HEK293 (cell line): ENCODE measurements at regions not wholly inside any gene's neighbourhood (a gene's known extent, or its start where the extent isn't known, plus 50 kb on each side); places are given as distances from the start of the nearest gene placed in this dataset.
"Not testable (repeated sequence)": the region's sequence is repeated elsewhere in the genome, so short reads cannot be mapped to it uniquely, and the experiment has no call there.

Experiments used
- CTCF ChIA-PET: fragments of 350-600 bp; formaldehyde crosslinking; extraction: SDS; loops from one replicate; lab custom pipeline; 2021; ENCODE audit warnings: antibody characterized with exemption; lab: Yijun Ruan, JAX
- POLR2A ChIA-PET: fragments of 300-600 bp; formaldehyde crosslinking; extraction: SDS; loops from one replicate; lab custom pipeline; 2020; ENCODE audit warnings: antibody characterized with exemption, inconsistent platforms; lab: Yijun Ruan, JAX
- H3K27ac ChIP-seq: fragments of 200-500 bp; sonication (Bioruptor generic); 2 replicates; pipeline ENCODE4 v1.5.1; 2014; ENCODE audit warnings: low read depth, low read length, control low read depth, inconsistent platforms; ENCODE audit errors: extremely low read depth
- H3K36me3 ChIP-seq, 2 experiments: fragments of 200-500 bp in 1 of 2; sonication (Bioruptor generic) in 1 of 2; 1 replicate in 1 of 2; 2 replicates in 1 of 2; pipeline ENCODE4 v1.5.1; 2014 to 2017; ENCODE audit warnings: inconsistent platforms in 2 of 2, low read length in 2 of 2; ENCODE audit not compliant: control insufficient read depth in 2 of 2, insufficient read depth in 1 of 2
- H3K4me1 ChIP-seq: fragments of 200-500 bp; sonication (Bioruptor generic); 2 replicates; pipeline ENCODE4 v1.5.1; 2014; ENCODE audit warnings: mild to moderate bottlenecking, low read length, inconsistent platforms; ENCODE audit not compliant: control insufficient read depth, insufficient read depth
- H3K4me3 ChIP-seq: 2 replicates; pipeline ENCODE4 v1.5.1; 2011; ENCODE audit warnings: low read depth, mild to moderate bottlenecking, control low read depth, low read length, moderate library complexity
- H3K9me3 ChIP-seq: fragments of 200-500 bp; sonication (Bioruptor generic); 2 replicates; pipeline ENCODE4 v1.5.1; 2014; ENCODE audit warnings: low read depth, low read length, inconsistent platforms; ENCODE audit not compliant: control insufficient read depth, insufficient read depth
- BCL11A ChIP-seq: fragments of 450-650 bp; formaldehyde crosslinking; IDR thresholded peaks from 2 replicates; pipeline ENCODE4 v1.5.1; 2016; ENCODE audit warnings: low read depth, missing biosample characterization, missing genetic modification characterization
- GLI4 ChIP-seq: fragments of 450-650 bp; formaldehyde crosslinking; IDR thresholded peaks from 2 replicates; pipeline ENCODE4 v1.5.1; 2016; ENCODE audit warnings: missing biosample characterization, missing genetic modification characterization
- IKZF3 ChIP-seq: fragments of 450-650 bp; IDR thresholded peaks from 2 replicates; pipeline ENCODE4 v1.5.0; 2018; ENCODE audit warnings: missing biosample characterization, mild to moderate bottlenecking, missing genetic modification characterization, moderate library complexity
- KLF10 ChIP-seq: fragments of 450-650 bp; IDR thresholded peaks from 2 replicates; pipeline ENCODE4 v1.5.1; 2018; ENCODE audit warnings: missing biosample characterization, mild to moderate bottlenecking, missing genetic modification characterization
- KLF16 ChIP-seq: fragments of 450-650 bp; formaldehyde crosslinking; IDR thresholded peaks from 2 replicates; pipeline ENCODE4 v1.5.1; 2017; ENCODE audit warnings: missing biosample characterization, missing genetic modification characterization
- OSR2 ChIP-seq: fragments of 450-650 bp; formaldehyde crosslinking; IDR thresholded peaks from 2 replicates; pipeline ENCODE4 v1.5.1; 2016; ENCODE audit warnings: missing biosample characterization, missing genetic modification characterization
- RBAK ChIP-seq: fragments of 450-650 bp; formaldehyde crosslinking; IDR thresholded peaks from 2 replicates; pipeline ENCODE4 v1.5.1; 2016; ENCODE audit warnings: missing biosample characterization, missing genetic modification characterization
- ZFP3 ChIP-seq: fragments of 450-650 bp; formaldehyde crosslinking; IDR thresholded peaks from 2 replicates; pipeline ENCODE4 v1.5.1; 2016; ENCODE audit warnings: low read depth, missing biosample characterization, missing genetic modification characterization
- ZNF140 ChIP-seq: fragments of 450-650 bp; formaldehyde crosslinking; IDR thresholded peaks from 2 replicates; pipeline ENCODE4 v1.5.1; 2016; ENCODE audit warnings: missing biosample characterization, missing genetic modification characterization
- ZNF184 ChIP-seq: fragments of 450-650 bp; IDR thresholded peaks from 2 replicates; pipeline ENCODE4 v1.5.1; 2018; ENCODE audit warnings: missing biosample characterization, mild to moderate bottlenecking, missing genetic modification characterization
- ZNF202 ChIP-seq: fragments of 450-650 bp; formaldehyde crosslinking; IDR thresholded peaks from 2 replicates; pipeline ENCODE4 v1.5.1; 2016; ENCODE audit warnings: missing biosample characterization, missing genetic modification characterization, borderline replicate concordance
- ZNF221 ChIP-seq: fragments of 450-650 bp; formaldehyde crosslinking; IDR thresholded peaks from 2 replicates; pipeline ENCODE4 v1.5.1; 2017; ENCODE audit warnings: missing biosample characterization, missing genetic modification characterization, borderline replicate concordance
- ZNF292 ChIP-seq: fragments of 450-650 bp; formaldehyde crosslinking; IDR thresholded peaks from 2 replicates; pipeline ENCODE4 v1.5.1; 2016; ENCODE audit warnings: low read depth, missing biosample characterization, missing genetic modification characterization, borderline replicate concordance
- ZNF335 ChIP-seq: fragments of 450-650 bp; formaldehyde crosslinking; conservative IDR thresholded peaks from 2 replicates; pipeline ENCODE4 v1.5.1; 2016; ENCODE audit warnings: missing biosample characterization, missing genetic modification characterization
- ZNF423 ChIP-seq: fragments of 450-650 bp; formaldehyde crosslinking; IDR thresholded peaks from 2 replicates; pipeline ENCODE4 v1.5.1; 2016; ENCODE audit warnings: missing biosample characterization, missing genetic modification characterization
- ZNF426 ChIP-seq: fragments of 450-650 bp; formaldehyde crosslinking; IDR thresholded peaks from 2 replicates; pipeline ENCODE4 v1.5.1; 2017; ENCODE audit warnings: missing biosample characterization, missing genetic modification characterization, mild to moderate bottlenecking, inconsistent platforms, moderate library complexity
- ZNF433 ChIP-seq: fragments of 450-650 bp; formaldehyde crosslinking; IDR thresholded peaks from 2 replicates; pipeline ENCODE4 v1.5.1; 2016; ENCODE audit warnings: missing biosample characterization, missing genetic modification characterization, low read depth
- ZNF558 ChIP-seq: fragments of 450-650 bp; formaldehyde crosslinking; IDR thresholded peaks from 2 replicates; pipeline ENCODE4 v1.5.1; 2016; ENCODE audit warnings: missing biosample characterization, missing genetic modification characterization
- ZNF596 ChIP-seq: fragments of 450-650 bp; IDR thresholded peaks from 2 replicates; pipeline ENCODE4 v1.5.0; 2018; ENCODE audit warnings: missing biosample characterization, mild to moderate bottlenecking, missing genetic modification characterization, moderate library complexity
- ZNF610 ChIP-seq: fragments of 450-650 bp; formaldehyde crosslinking; IDR thresholded peaks from 2 replicates; pipeline ENCODE4 v1.5.1; 2016; ENCODE audit warnings: missing biosample characterization, missing genetic modification characterization, borderline replicate concordance
- ZNF670 ChIP-seq: fragments of 450-650 bp; formaldehyde crosslinking; IDR thresholded peaks from 2 replicates; pipeline ENCODE4 v1.5.1; 2016; ENCODE audit warnings: missing biosample characterization, missing genetic modification characterization, low read depth
- ZNF677 ChIP-seq: fragments of 450-650 bp; IDR thresholded peaks from 2 replicates; pipeline ENCODE4 v1.5.0; 2018; ENCODE audit warnings: missing biosample characterization, mild to moderate bottlenecking, missing genetic modification characterization, moderate library complexity
- ZNF707 ChIP-seq: fragments of 450-650 bp; formaldehyde crosslinking; IDR thresholded peaks from 2 replicates; pipeline ENCODE4 v1.5.1; 2016; ENCODE audit warnings: missing biosample characterization, missing genetic modification characterization
- ZNF791 ChIP-seq: fragments of 450-650 bp; formaldehyde crosslinking; IDR thresholded peaks from 2 replicates; pipeline ENCODE4 v1.5.1; 2016; ENCODE audit warnings: missing biosample characterization, missing genetic modification characterization
- ZSCAN30 ChIP-seq: fragments of 450-650 bp; IDR thresholded peaks from 2 replicates; pipeline ENCODE4 v1.5.1; 2018; ENCODE audit warnings: missing biosample characterization, mild to moderate bottlenecking, missing genetic modification characterization, moderate library complexity
- TF ChIP-seq, protein P1 (sequence below): fragments of 450-650 bp; formaldehyde crosslinking; IDR thresholded peaks from 2 replicates; pipeline ENCODE4 v1.5.1; 2016; ENCODE audit warnings: missing biosample characterization, missing genetic modification characterization
- TF ChIP-seq, protein P2 (sequence below): fragments of 450-650 bp; formaldehyde crosslinking; IDR thresholded peaks from 2 replicates; pipeline ENCODE4 v1.5.1; 2016; ENCODE audit warnings: missing biosample characterization, missing genetic modification characterization

DNA sequence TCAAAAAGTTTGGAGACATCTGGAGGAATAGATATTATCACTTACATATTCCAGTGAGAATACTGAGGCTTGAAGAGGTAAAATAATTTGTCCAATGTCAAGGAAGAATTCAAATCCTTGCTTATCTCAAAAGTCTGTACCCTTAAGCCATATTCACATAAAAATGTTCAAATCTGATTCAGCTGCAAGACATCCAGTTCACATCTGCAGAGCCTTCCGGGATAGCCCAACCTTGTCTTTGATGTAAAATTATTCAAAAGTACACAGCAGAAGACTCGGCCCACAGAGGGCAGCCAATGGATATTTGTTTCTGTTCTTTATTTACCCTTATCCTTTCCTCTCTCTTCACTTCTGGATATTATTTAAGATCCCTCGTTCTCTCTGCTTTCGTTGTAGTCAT lies 1183.8 kb upstream of the WWC1 start:
- no peak for TF ChIP-seq OSR2 (tag by site-specific recombination)
- no peak for TF ChIP-seq ZNF221 (tag by site-specific recombination)
- TF ChIP-seq BCL11A (tag by site-specific recombination) = no peak
- TF ChIP-seq ZNF433 (tag by site-specific recombination) = no peak
- no peak for TF ChIP-seq ZNF670 (tag by site-specific recombination)
- TF ChIP-seq ZNF426 (tag by site-specific recombination) = no peak
- TF ChIP-seq ZNF292 (tag by site-specific recombination) = no peak
- no peak for TF ChIP-seq IKZF3 (tag by site-specific recombination)
- TF ChIP-seq, protein P1, sequence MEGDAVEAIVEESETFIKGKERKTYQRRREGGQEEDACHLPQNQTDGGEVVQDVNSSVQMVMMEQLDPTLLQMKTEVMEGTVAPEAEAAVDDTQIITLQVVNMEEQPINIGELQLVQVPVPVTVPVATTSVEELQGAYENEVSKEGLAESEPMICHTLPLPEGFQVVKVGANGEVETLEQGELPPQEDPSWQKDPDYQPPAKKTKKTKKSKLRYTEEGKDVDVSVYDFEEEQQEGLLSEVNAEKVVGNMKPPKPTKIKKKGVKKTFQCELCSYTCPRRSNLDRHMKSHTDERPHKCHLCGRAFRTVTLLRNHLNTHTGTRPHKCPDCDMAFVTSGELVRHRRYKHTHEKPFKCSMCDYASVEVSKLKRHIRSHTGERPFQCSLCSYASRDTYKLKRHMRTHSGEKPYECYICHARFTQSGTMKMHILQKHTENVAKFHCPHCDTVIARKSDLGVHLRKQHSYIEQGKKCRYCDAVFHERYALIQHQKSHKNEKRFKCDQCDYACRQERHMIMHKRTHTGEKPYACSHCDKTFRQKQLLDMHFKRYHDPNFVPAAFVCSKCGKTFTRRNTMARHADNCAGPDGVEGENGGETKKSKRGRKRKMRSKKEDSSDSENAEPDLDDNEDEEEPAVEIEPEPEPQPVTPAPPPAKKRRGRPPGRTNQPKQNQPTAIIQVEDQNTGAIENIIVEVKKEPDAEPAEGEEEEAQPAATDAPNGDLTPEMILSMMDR (tag by site-specific recombination) = no peak
- TF ChIP-seq RBAK = no peak
- no peak for TF ChIP-seq ZSCAN30 (tag by site-specific recombination)
- no peak for TF ChIP-seq ZNF707 (tag by site-specific recombination)
- Histone ChIP-seq H3K27ac (no peak overlapping the region), H3K9me3 (no peaks in the 10 kb centered on the region), H3K4me1 (no peaks in the 10 kb centered on the region), H3K4me3 (no peak overlapping the region), H3K36me3 (no peaks in the 10 kb centered on the region)
- POLR2A ChIA-PET = no interaction called here
- CTCF ChIA-PET = no interaction called here

DNA sequence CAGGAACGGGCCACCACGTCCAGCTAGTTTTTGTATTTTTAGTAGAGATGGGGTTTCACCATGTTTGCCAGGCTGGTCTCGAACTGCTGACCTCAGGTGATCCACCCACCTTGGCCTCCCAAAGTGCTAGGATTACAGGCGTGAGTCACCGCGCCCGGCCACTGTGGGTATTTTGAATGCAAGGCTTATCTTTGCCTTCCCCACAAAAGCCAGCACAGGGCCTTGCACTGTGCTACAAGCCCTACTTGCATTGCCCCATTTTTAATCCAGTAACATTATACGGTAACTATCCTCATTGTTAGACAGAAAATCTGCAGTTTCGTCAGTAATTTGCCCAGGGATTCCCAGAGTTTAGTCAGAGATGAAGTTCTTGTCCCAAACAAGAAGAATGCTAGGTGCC lies 1183.2 kb upstream of the WWC1 start:
- CTCF ChIA-PET, H3K9me3 ChIP-seq, POLR2A ChIA-PET, H3K36me3 ChIP-seq, H3K4me3 ChIP-seq, H3K27ac ChIP-seq, H3K4me1 ChIP-seq: not testable (repeated sequence)

DNA sequence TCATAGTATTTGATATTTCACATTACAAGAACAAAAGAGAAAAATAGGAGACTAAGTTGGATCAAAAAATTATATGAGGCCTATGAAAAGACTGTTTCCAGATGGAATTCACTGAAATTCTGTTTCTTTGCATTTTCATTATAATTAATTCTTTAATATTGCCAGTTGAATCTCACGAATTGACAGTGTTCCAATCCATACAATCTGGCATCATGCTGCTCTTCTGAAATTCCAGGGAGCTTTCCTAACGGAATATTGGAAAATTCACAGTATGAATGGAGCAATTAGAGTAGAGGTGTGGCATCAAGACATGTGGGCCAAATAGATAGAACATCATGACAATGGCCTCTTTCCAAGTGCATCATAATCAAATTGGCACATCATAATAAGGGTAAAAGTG lies 1178.9 kb upstream of the WWC1 start:
- H3K36me3 ChIP-seq = no peaks in the 10 kb centered on the region
- CTCF ChIA-PET = no interaction called here
- H3K4me3 ChIP-seq = no peak overlapping the region
- TF ChIP-seq KLF16 (tag by site-specific recombination) = no peak
- TF ChIP-seq ZNF335 (tag by site-specific recombination) = no peak
- TF ChIP-seq, protein P2, sequence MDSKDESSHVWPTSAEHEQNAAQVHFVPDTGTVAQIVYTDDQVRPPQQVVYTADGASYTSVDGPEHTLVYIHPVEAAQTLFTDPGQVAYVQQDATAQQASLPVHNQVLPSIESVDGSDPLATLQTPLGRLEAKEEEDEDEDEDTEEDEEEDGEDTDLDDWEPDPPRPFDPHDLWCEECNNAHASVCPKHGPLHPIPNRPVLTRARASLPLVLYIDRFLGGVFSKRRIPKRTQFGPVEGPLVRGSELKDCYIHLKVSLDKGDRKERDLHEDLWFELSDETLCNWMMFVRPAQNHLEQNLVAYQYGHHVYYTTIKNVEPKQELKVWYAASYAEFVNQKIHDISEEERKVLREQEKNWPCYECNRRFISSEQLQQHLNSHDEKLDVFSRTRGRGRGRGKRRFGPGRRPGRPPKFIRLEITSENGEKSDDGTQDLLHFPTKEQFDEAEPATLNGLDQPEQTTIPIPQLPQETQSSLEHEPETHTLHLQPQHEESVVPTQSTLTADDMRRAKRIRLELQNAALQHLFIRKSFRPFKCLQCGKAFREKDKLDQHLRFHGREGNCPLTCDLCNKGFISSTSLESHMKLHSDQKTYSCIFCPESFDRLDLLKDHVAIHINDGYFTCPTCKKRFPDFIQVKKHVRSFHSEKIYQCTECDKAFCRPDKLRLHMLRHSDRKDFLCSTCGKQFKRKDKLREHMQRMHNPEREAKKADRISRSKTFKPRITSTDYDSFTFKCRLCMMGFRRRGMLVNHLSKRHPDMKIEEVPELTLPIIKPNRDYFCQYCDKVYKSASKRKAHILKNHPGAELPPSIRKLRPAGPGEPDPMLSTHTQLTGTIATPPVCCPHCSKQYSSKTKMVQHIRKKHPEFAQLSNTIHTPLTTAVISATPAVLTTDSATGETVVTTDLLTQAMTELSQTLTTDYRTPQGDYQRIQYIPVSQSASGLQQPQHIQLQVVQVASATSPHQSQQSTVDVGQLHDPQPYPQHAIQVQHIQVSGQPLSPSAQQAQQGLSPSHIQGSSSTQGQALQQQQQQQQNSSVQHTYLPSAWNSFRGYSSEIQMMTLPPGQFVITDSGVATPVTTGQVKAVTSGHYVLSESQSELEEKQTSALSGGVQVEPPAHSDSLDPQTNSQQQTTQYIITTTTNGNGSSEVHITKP (tag by site-specific recombination) = no peak
- TF ChIP-seq ZNF184 (tag by site-specific recombination) = no peak
- no peak for TF ChIP-seq ZNF677 (tag by site-specific recombination)
- no peak for TF ChIP-seq ZNF558 (tag by site-specific recombination)
- TF ChIP-seq ZNF791 (tag by site-specific recombination) = no peak
- no peak for TF ChIP-seq ZNF423 (tag by site-specific recombination)
- TF ChIP-seq ZNF202 = no peak
- TF ChIP-seq ZNF596 (tag by site-specific recombination) = no peak
- no peak for TF ChIP-seq KLF10 (tag by site-specific recombination)
- TF ChIP-seq ZNF610 = no peak
- no peak for TF ChIP-seq ZNF140 (tag by site-specific recombination)
- no peak for TF ChIP-seq GLI4 (tag by site-specific recombination)
- no peak for TF ChIP-seq ZFP3
- POLR2A ChIA-PET = no interaction called here
- no peak overlapping the region for H3K27ac ChIP-seq
- H3K9me3 ChIP-seq = no peaks in the 10 kb centered on the region
- H3K4me1 ChIP-seq = no peaks in the 10 kb centered on the region
